Ovary (tissue), 7 donors: ENCODE measurements at regions not wholly inside any gene's neighbourhood (a gene's known extent, or its start where the extent isn't known, plus 50 kb on each side); places are given as distances from the start of the nearest gene placed in this dataset.

Source experiments
- DNase-seq, 5 donors: peaks; one replicate each; pipeline ENCODE4 v3.0.0-alpha.2; 2019 to 2020
- H3K27ac ChIP-seq, 2 donors: fragments of 200-600 bp; one replicate each; pipeline versions ENCODE4 v1.5.1 to v1.8.0; 2019 to 2022
- H3K27me3 ChIP-seq: fragments of 200-600 bp; one replicate; pipeline ENCODE4 v1.8.0; 2022
- H3K36me3 ChIP-seq: fragments of 200-600 bp; sonication (generic); one replicate; pipeline ENCODE4 v1.5.1; 2019
- H3K4me1 ChIP-seq: one replicate; pipeline ENCODE4 v1.8.1; 2013; ENCODE audit warnings: mild to moderate bottlenecking, moderate library complexity; ENCODE audit not compliant: insufficient read depth
- H3K4me3 ChIP-seq: fragments of 200-600 bp; sonication (generic); one replicate; pipeline ENCODE4 v1.5.1; 2017
- H3K9me3 ChIP-seq, 2 donors: fragments of 200-600 bp in 1 of 2; sonication (generic) in 1 of 2; one replicate each; pipeline versions ENCODE4 v1.5.1 to v1.8.1; 2013 to 2019; ENCODE audit warnings: mild to moderate bottlenecking in 1 of 2, moderate library complexity in 1 of 2
- EP300 ChIP-seq: sonication (generic); formaldehyde crosslinking; IDR thresholded peaks from one replicate; pipeline ENCODE4 v1.6.1; 2017; ENCODE audit warnings: antibody characterized with exemption
- POLR2A ChIP-seq: fragments of 450-650 bp; IDR thresholded peaks from one replicate; pipeline ENCODE4 v1.6.1; 2017; ENCODE audit warnings: antibody characterized with exemption, mild to moderate bottlenecking, moderate library complexity
- WGBS, 3 donors: extraction: QIAGEN DNeasy Blood & Tissue Kit in 1 of 3; methylation state at CpG; one replicate each; pipeline versions ENCODE4 v1.1.5 to v1.1.7; 2013 to 2017; 5-methylcytosine and 5-hydroxymethylcytosine counted together
- intact Hi-C, 4 donors: fragments of 100-400 bp; cut with DNase I; formaldehyde crosslinking; loops; one replicate each; pipeline versions ENCODE4 v1.11.0 to v1.15.1; 2022 to 2023
- TF ChIP-seq, protein P1 (sequence below), 3 donors: fragments of 450-650 bp in 2 of 3; fragments of 200-600 bp in 1 of 3; IDR thresholded peaks; one replicate each; pipeline versions ENCODE4 v1.5.1 to v1.8.0; 2016 to 2022; ENCODE audit warnings: antibody characterized with exemption in 3 of 3, mild to moderate bottlenecking in 1 of 3
- donor health status: DM: no; HTN: no; CAD: no; lungs with moderate emphysema.
- donor health status: DM: no; HTN: no; CAD: no.
- donor health status: Bipolar disorder and iron deficiency.
- donor health status: DM: no; HTN: no; CAD: no.
- donor health status: DM: yes; HTN: yes; CAD: no.

DNA sequence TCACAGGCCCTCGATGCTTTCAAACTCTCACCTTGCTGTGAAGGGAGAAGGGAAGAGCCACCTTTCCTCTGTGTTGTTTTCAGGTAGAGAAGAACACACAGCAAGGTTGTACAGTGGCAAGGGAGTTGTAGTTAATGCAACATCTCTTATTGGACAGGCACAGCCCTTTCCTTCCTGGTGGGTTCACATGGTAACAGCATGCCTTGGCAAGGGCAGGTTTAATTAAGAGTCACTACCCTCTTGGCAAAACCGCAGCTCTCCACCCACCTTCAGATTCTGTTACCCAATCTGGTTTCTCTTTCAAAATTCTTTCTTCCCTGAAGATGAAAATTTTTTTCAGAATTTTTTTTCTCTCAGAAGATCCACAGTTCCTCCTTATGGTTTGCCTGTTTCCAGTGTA, 253.1 kb downstream of the TLR4 start:
- TF ChIP-seq POLR2A: no peak
- Histone ChIP-seq H3K4me3 (no peak overlapping the region), H3K9me3 (no peaks in the 10 kb centered on the region), H3K36me3 (no peaks in the 10 kb centered on the region), H3K27ac (no peak overlapping the region), H3K4me1 (no peaks in the 10 kb centered on the region), H3K27me3 (no peaks in the 10 kb centered on the region)
- intact Hi-C loops: no loop called here
- WGBS, 3 donors: 58 to 74% (median 64%) methylated on average over 2 of the region's 2 CpGs
- no peak for DNase-seq

- WGBS, 3 donors: 94 to 97% (median 96%) methylated on average over 2 of the region's 2 CpGs
- no peaks in the 10 kb centered on the region for H3K4me1 ChIP-seq
- H3K4me3 ChIP-seq: no peak overlapping the region
- H3K9me3 ChIP-seq: no peaks in the 10 kb centered on the region
- intact Hi-C loops: no loop called here
- no peaks in the 10 kb centered on the region for H3K27me3 ChIP-seq
- no peak overlapping the region for H3K27ac ChIP-seq
- no peak for DNase-seq
- TF ChIP-seq POLR2A (no peak), EP300 (no peak)
- TF ChIP-seq, protein P1, sequence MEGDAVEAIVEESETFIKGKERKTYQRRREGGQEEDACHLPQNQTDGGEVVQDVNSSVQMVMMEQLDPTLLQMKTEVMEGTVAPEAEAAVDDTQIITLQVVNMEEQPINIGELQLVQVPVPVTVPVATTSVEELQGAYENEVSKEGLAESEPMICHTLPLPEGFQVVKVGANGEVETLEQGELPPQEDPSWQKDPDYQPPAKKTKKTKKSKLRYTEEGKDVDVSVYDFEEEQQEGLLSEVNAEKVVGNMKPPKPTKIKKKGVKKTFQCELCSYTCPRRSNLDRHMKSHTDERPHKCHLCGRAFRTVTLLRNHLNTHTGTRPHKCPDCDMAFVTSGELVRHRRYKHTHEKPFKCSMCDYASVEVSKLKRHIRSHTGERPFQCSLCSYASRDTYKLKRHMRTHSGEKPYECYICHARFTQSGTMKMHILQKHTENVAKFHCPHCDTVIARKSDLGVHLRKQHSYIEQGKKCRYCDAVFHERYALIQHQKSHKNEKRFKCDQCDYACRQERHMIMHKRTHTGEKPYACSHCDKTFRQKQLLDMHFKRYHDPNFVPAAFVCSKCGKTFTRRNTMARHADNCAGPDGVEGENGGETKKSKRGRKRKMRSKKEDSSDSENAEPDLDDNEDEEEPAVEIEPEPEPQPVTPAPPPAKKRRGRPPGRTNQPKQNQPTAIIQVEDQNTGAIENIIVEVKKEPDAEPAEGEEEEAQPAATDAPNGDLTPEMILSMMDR (IDR thresholded peaks at IDR 0.05): no peak
- H3K36me3 ChIP-seq: no peaks in the 10 kb centered on the region
Observed at GRCh38 chr9:117958726-117959125, 254.5 kb downstream of the TLR4 start.

DNA sequence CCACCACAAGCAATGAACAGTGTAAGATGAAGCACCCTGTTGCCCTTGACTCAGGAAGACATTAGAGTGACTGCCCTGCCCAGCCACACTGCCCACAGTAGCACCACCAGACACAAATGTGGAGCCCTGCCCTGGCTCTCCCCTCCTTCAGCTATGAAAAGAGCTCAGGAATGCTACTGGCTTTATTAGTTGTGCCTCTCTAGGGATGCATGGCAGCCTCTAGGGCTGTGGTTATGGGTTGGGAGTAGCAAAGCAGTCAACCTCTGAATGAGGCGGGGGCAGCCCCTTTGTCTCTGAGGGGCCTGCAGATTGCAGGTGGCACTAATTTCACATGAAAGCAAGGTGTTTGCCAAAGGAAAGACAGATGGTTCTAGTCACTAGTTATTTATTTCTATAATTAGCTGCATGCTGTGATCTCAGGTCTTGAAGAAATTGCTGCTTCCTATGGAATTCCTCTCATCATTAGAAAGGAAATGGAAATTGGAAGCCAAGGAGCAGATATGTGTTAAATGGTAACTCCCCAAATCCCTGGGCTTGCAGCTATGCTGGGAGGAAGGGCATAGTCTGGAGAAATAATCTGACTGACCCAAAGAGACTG, 259.4 kb downstream of the TLR4 start:
- TF ChIP-seq, protein P1 (IDR thresholded peaks at IDR 0.05): no peak
- TF ChIP-seq POLR2A (no peak), EP300 (no peak)
- Histone ChIP-seq H3K9me3 (no peaks in the 10 kb centered on the region), H3K36me3 (no peaks in the 10 kb centered on the region), H3K27me3 (no peaks in the 10 kb centered on the region), H3K27ac (no peak overlapping the region), H3K4me1 (no peaks in the 10 kb centered on the region), H3K4me3 (no peak overlapping the region)
- no peak for DNase-seq
- WGBS, 3 donors: 64 to 85% (median 85%) methylated on average over 1 of the region's 1 CpG
- intact Hi-C loops: no loop called here

GRCh38 chr9:117970276-117971050, 266.3 kb downstream of the TLR4 start:
- WGBS, 3 donors: 79 to 86% (median 84%) methylated on average over 7 of the region's 7 CpGs
- H3K9me3 ChIP-seq: no peaks in the 10 kb centered on the region
- DNase-seq: no peak
- TF ChIP-seq POLR2A: no peak
- TF ChIP-seq, protein P1 (IDR thresholded peaks at IDR 0.05): no peak
- TF ChIP-seq EP300: no peak
- intact Hi-C loops: no loop called here
- H3K4me3 ChIP-seq: no peak overlapping the region
- H3K27me3 ChIP-seq: no peaks in the 10 kb centered on the region
- no peaks in the 10 kb centered on the region for H3K4me1 ChIP-seq
- no peak overlapping the region for H3K27ac ChIP-seq
- no peaks in the 10 kb centered on the region for H3K36me3 ChIP-seq

- 44 to 57% (median 53%) methylated on average over 3 of the region's 3 CpGs for WGBS, 3 donors
- no peak overlapping the region for H3K4me3 ChIP-seq
- intact Hi-C loops: no loop called here
Observed at GRCh38 chr9:117974108-117974507, 269.9 kb downstream of the TLR4 start.

More at GRCh38 chr9:117974108-117974507, 269.9 kb downstream of the TLR4 start:
- DNase-seq: no peak
- Histone ChIP-seq H3K9me3 (no peaks in the 10 kb centered on the region), H3K4me1 (no peaks in the 10 kb centered on the region), H3K27ac (no peak overlapping the region), H3K36me3 (no peaks in the 10 kb centered on the region), H3K27me3 (no peaks in the 10 kb centered on the region)
- TF ChIP-seq POLR2A (no peak), EP300 (no peak)
- TF ChIP-seq, protein P1 (IDR thresholded peaks at IDR 0.05): no peak
